ENCODE measurements at regions not wholly inside any gene's neighbourhood (a gene's known extent, or its start where the extent isn't known, plus 50 kb on each side); places are given as distances from the start of the nearest gene placed in this dataset.

GRCh38 chr2:59151805-59152204 is 910.7 kb upstream of the FANCL start:
- TF ChIP-seq POLR2A (IDR thresholded peaks at IDR 0.05; ENCODE audit: low read length) (no peak), ZNF302 (CRISPR knock-in tag; IDR thresholded peaks at IDR 0.05) (no peak), EHF (CRISPR knock-in tag; IDR thresholded peaks at IDR 0.05) (no peak), EP300 (IDR thresholded peaks at IDR 0.05) (no peak), BCL3 (IDR thresholded peaks at IDR 0.05) (no peak)
- TF ChIP-seq, protein P1, sequence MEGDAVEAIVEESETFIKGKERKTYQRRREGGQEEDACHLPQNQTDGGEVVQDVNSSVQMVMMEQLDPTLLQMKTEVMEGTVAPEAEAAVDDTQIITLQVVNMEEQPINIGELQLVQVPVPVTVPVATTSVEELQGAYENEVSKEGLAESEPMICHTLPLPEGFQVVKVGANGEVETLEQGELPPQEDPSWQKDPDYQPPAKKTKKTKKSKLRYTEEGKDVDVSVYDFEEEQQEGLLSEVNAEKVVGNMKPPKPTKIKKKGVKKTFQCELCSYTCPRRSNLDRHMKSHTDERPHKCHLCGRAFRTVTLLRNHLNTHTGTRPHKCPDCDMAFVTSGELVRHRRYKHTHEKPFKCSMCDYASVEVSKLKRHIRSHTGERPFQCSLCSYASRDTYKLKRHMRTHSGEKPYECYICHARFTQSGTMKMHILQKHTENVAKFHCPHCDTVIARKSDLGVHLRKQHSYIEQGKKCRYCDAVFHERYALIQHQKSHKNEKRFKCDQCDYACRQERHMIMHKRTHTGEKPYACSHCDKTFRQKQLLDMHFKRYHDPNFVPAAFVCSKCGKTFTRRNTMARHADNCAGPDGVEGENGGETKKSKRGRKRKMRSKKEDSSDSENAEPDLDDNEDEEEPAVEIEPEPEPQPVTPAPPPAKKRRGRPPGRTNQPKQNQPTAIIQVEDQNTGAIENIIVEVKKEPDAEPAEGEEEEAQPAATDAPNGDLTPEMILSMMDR (IDR thresholded peaks at IDR 0.05): no peak

Data from A549 (cell line).